ENCODE measurements at regions not wholly inside any gene's neighbourhood (a gene's known extent, or its start where the extent isn't known, plus 50 kb on each side); places are given as distances from the start of the nearest gene placed in this dataset.

DNA sequence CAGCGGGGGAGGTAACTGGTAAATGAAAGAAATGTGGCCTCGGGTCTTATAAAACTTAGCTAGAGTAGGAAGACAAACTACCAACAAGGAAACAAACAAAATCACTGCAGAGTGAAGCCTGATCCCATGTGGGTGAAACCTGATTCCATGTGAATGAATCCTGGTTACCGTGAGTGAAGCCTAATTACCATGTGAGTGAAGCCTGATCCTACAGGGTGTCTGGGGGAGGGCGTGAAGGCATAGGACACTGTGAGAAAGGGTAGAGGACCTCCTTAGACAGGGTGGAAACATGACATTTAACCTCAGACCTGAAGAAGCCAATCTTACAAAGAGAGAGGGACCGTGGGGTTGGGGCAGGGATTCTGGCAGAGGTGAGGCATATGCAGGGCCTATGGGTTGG lies 106.2 kb upstream of the USP47 start:
- TF ChIP-seq, protein P1, sequence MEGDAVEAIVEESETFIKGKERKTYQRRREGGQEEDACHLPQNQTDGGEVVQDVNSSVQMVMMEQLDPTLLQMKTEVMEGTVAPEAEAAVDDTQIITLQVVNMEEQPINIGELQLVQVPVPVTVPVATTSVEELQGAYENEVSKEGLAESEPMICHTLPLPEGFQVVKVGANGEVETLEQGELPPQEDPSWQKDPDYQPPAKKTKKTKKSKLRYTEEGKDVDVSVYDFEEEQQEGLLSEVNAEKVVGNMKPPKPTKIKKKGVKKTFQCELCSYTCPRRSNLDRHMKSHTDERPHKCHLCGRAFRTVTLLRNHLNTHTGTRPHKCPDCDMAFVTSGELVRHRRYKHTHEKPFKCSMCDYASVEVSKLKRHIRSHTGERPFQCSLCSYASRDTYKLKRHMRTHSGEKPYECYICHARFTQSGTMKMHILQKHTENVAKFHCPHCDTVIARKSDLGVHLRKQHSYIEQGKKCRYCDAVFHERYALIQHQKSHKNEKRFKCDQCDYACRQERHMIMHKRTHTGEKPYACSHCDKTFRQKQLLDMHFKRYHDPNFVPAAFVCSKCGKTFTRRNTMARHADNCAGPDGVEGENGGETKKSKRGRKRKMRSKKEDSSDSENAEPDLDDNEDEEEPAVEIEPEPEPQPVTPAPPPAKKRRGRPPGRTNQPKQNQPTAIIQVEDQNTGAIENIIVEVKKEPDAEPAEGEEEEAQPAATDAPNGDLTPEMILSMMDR (conservative IDR thresholded peaks at IDR 0.05; ENCODE audit: low read depth in 2 of 2) = no peak
- TF ChIP-seq POLR2AphosphoS5 (IDR thresholded peaks at IDR 0.05; ENCODE audit: low read depth) (no peak), EZH2 (IDR thresholded peaks at IDR 0.05; ENCODE audit: low read depth, unreplicated experiment) (no peak), EZH2phosphoT487 (IDR thresholded peaks at IDR 0.05; ENCODE audit: unreplicated experiment) (no peak), CREB1 (CRISPR knock-in tag; IDR thresholded peaks at IDR 0.05; ENCODE audit: low read depth) (no peak), JUNB (IDR thresholded peaks at IDR 0.05; ENCODE audit: unreplicated experiment) (no peak), ZNF331 (CRISPR knock-in tag; IDR thresholded peaks at IDR 0.05; ENCODE audit: low read depth) (no peak), ZNF114 (CRISPR knock-in tag; IDR thresholded peaks at IDR 0.05) (0 out of 2 replicates have a peak, but pooled peaks have one; percentile 14), STAT1 (IDR thresholded peaks at IDR 0.05; ENCODE audit: unreplicated experiment) (no peak), NANOG (IDR thresholded peaks at IDR 0.05; ENCODE audit: borderline replicate concordance) (no peak)
- TF ChIP-seq, protein P2, sequence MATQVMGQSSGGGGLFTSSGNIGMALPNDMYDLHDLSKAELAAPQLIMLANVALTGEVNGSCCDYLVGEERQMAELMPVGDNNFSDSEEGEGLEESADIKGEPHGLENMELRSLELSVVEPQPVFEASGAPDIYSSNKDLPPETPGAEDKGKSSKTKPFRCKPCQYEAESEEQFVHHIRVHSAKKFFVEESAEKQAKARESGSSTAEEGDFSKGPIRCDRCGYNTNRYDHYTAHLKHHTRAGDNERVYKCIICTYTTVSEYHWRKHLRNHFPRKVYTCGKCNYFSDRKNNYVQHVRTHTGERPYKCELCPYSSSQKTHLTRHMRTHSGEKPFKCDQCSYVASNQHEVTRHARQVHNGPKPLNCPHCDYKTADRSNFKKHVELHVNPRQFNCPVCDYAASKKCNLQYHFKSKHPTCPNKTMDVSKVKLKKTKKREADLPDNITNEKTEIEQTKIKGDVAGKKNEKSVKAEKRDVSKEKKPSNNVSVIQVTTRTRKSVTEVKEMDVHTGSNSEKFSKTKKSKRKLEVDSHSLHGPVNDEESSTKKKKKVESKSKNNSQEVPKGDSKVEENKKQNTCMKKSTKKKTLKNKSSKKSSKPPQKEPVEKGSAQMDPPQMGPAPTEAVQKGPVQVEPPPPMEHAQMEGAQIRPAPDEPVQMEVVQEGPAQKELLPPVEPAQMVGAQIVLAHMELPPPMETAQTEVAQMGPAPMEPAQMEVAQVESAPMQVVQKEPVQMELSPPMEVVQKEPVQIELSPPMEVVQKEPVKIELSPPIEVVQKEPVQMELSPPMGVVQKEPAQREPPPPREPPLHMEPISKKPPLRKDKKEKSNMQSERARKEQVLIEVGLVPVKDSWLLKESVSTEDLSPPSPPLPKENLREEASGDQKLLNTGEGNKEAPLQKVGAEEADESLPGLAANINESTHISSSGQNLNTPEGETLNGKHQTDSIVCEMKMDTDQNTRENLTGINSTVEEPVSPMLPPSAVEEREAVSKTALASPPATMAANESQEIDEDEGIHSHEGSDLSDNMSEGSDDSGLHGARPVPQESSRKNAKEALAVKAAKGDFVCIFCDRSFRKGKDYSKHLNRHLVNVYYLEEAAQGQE (IDR thresholded peaks at IDR 0.05; ENCODE audit: unreplicated experiment) = no peak
- TF ChIP-seq, protein P3, sequence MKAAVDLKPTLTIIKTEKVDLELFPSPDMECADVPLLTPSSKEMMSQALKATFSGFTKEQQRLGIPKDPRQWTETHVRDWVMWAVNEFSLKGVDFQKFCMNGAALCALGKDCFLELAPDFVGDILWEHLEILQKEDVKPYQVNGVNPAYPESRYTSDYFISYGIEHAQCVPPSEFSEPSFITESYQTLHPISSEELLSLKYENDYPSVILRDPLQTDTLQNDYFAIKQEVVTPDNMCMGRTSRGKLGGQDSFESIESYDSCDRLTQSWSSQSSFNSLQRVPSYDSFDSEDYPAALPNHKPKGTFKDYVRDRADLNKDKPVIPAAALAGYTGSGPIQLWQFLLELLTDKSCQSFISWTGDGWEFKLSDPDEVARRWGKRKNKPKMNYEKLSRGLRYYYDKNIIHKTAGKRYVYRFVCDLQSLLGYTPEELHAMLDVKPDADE (IDR thresholded peaks at IDR 0.05) = no peak
- TF ChIP-seq, protein P4, sequence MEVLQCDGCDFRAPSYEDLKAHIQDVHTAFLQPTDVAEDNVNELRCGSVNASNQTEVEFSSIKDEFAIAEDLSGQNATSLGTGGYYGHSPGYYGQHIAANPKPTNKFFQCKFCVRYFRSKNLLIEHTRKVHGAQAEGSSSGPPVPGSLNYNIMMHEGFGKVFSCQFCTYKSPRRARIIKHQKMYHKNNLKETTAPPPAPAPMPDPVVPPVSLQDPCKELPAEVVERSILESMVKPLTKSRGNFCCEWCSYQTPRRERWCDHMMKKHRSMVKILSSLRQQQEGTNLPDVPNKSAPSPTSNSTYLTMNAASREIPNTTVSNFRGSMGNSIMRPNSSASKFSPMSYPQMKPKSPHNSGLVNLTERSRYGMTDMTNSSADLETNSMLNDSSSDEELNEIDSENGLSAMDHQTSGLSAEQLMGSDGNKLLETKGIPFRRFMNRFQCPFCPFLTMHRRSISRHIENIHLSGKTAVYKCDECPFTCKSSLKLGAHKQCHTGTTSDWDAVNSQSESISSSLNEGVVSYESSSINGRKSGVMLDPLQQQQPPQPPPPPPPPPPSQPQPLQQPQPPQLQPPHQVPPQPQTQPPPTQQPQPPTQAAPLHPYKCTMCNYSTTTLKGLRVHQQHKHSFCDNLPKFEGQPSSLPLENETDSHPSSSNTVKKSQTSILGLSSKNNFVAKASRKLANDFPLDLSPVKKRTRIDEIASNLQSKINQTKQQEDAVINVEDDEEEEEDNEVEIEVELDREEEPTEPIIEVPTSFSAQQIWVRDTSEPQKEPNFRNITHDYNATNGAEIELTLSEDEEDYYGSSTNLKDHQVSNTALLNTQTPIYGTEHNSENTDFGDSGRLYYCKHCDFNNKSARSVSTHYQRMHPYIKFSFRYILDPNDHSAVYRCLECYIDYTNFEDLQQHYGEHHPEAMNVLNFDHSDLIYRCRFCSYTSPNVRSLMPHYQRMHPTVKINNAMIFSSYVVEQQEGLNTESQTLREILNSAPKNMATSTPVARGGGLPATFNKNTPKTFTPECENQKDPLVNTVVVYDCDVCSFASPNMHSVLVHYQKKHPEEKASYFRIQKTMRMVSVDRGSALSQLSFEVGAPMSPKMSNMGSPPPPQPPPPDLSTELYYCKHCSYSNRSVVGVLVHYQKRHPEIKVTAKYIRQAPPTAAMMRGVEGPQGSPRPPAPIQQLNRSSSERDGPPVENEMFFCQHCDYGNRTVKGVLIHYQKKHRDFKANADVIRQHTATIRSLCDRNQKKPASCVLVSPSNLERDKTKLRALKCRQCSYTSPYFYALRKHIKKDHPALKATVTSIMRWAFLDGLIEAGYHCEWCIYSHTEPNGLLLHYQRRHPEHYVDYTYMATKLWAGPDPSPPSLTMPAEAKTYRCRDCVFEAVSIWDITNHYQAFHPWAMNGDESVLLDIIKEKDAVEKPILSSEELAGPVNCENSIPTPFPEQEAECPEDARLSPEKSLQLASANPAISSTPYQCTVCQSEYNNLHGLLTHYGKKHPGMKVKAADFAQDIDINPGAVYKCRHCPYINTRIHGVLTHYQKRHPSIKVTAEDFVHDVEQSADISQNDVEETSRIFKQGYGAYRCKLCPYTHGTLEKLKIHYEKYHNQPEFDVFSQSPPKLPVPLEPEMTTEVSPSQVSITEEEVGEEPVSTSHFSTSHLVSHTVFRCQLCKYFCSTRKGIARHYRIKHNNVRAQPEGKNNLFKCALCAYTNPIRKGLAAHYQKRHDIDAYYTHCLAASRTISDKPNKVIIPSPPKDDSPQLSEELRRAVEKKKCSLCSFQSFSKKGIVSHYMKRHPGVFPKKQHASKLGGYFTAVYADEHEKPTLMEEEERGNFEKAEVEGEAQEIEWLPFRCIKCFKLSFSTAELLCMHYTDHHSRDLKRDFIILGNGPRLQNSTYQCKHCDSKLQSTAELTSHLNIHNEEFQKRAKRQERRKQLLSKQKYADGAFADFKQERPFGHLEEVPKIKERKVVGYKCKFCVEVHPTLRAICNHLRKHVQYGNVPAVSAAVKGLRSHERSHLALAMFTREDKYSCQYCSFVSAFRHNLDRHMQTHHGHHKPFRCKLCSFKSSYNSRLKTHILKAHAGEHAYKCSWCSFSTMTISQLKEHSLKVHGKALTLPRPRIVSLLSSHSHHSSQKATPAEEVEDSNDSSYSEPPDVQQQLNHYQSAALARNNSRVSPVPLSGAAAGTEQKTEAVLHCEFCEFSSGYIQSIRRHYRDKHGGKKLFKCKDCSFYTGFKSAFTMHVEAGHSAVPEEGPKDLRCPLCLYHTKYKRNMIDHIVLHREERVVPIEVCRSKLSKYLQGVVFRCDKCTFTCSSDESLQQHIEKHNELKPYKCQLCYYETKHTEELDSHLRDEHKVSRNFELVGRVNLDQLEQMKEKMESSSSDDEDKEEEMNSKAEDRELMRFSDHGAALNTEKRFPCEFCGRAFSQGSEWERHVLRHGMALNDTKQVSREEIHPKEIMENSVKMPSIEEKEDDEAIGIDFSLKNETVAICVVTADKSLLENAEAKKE (CRISPR knock-in tag; IDR thresholded peaks at IDR 0.05) = peak; percentile 61; the same call in 1 of the 2 replicates
